Fibroblast of pulmonary artery (primary cell): ENCODE measurements at regions not wholly inside any gene's neighbourhood (a gene's known extent, or its start where the extent isn't known, plus 50 kb on each side); places are given as distances from the start of the nearest gene placed in this dataset.

Source experiments
- DNase-seq: peaks from one replicate; pipeline ENCODE4 v3.0.0-alpha.2; 2010; ENCODE audit warnings: low read depth
- H3K4me3 ChIP-seq: replicated peaks from 2 replicates; pipeline ENCODE4 v1.5.1; 2011; ENCODE audit warnings: low read depth, mild to moderate bottlenecking, control low read depth, low read length, moderate library complexity
- CTCF ChIP-seq: IDR thresholded peaks from 2 replicates; pipeline ENCODE4 v1.5.1; 2011; ENCODE audit warnings: mild to moderate bottlenecking, control low read depth, low read length, inconsistent platforms; ENCODE audit errors: missing control alignments

GRCh38 chr14:53861781-53862180 is 94.8 kb downstream of the BMP4 start:
- DNase-seq: no peak
- TF ChIP-seq CTCF: no peak
- no peak overlapping the region for H3K4me3 ChIP-seq

GRCh38 chr14:53858345-53858684 is 98.3 kb downstream of the BMP4 start:
- TF ChIP-seq CTCF: no peak
- H3K4me3 ChIP-seq: no peak overlapping the region
- no peak for DNase-seq

- no peak for DNase-seq
- TF ChIP-seq CTCF: no peak
- H3K4me3 ChIP-seq: no peak overlapping the region
Observed at GRCh38 chr14:53857625-53858344, 98.8 kb downstream of the BMP4 start.

GRCh38 chr14:53855574-53855973 is 101.1 kb downstream of the BMP4 start:
- no peak for TF ChIP-seq CTCF
- no peak overlapping the region for H3K4me3 ChIP-seq
- no peak for DNase-seq

- DNase-seq: no peak
- no peak for TF ChIP-seq CTCF
- H3K4me3 ChIP-seq: no peak overlapping the region
Observed at GRCh38 chr14:53855127-53855526, 101.5 kb downstream of the BMP4 start.

GRCh38 chr14:53851394-53852090 is 105.1 kb downstream of the BMP4 start:
- no peak overlapping the region for H3K4me3 ChIP-seq
- no peak for TF ChIP-seq CTCF
- no peak for DNase-seq
